Astrocyte (in vitro differentiated cells and primary cell): ENCODE measurements at regions not wholly inside any gene's neighbourhood (a gene's known extent, or its start where the extent isn't known, plus 50 kb on each side); places are given as distances from the start of the nearest gene placed in this dataset.
"Not testable (repeated sequence)": the region's sequence is repeated elsewhere in the genome, so short reads cannot be mapped to it uniquely, and the experiment has no call there.

ENCODE experiments used
- CTCF ChIP-seq: IDR thresholded peaks from 2 replicates; pipeline ENCODE4 v1.5.1; 2011; ENCODE audit warnings: low read depth, mild to moderate bottlenecking, inconsistent platforms, low read length, moderate library complexity; ENCODE audit not compliant: insufficient read depth
- EZH2 ChIP-seq: IDR thresholded peaks from 2 replicates; pipeline ENCODE4 v1.6.1; 2012; ENCODE audit warnings: mild to moderate bottlenecking, low read length, inconsistent platforms; ENCODE audit not compliant: insufficient read depth

GRCh38 chr4:30092420-30093128, 627.6 kb upstream of the PCDH7 start:
- TF ChIP-seq CTCF, EZH2: not testable (repeated sequence)
